ENCODE measurements at regions not wholly inside any gene's neighbourhood (a gene's known extent, or its start where the extent isn't known, plus 50 kb on each side); places are given as distances from the start of the nearest gene placed in this dataset.

- intact Hi-C loops (cut with DNase I): no loop called here
- ATAC-seq: no peak
- TF ChIP-seq POLR2A (IDR thresholded peaks at IDR 0.05): no peak
- TF ChIP-seq, protein P1, sequence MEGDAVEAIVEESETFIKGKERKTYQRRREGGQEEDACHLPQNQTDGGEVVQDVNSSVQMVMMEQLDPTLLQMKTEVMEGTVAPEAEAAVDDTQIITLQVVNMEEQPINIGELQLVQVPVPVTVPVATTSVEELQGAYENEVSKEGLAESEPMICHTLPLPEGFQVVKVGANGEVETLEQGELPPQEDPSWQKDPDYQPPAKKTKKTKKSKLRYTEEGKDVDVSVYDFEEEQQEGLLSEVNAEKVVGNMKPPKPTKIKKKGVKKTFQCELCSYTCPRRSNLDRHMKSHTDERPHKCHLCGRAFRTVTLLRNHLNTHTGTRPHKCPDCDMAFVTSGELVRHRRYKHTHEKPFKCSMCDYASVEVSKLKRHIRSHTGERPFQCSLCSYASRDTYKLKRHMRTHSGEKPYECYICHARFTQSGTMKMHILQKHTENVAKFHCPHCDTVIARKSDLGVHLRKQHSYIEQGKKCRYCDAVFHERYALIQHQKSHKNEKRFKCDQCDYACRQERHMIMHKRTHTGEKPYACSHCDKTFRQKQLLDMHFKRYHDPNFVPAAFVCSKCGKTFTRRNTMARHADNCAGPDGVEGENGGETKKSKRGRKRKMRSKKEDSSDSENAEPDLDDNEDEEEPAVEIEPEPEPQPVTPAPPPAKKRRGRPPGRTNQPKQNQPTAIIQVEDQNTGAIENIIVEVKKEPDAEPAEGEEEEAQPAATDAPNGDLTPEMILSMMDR (IDR thresholded peaks at IDR 0.05): no peak
- H3K9me3 ChIP-seq: no peaks in the 10 kb centered on the region
- no peak overlapping the region for H3K4me3 ChIP-seq
- 39% methylated on average over 6 of the region's 6 CpGs for WGBS (ENCODE audit: insufficient coverage, low coverage, low lambda C conversion rate, missing lambda C conversion rate)
- DNase-seq: no peak
- H3K36me3 ChIP-seq: no peaks in the 10 kb centered on the region
- no peaks in the 10 kb centered on the region for H3K4me1 ChIP-seq
- H3K27ac ChIP-seq: no peak overlapping the region
- H3K27me3 ChIP-seq: no peaks in the 10 kb centered on the region
Observed at GRCh38 chr12:127780881-127781280, 486.1 kb upstream of the TMEM132C start.

DNA sequence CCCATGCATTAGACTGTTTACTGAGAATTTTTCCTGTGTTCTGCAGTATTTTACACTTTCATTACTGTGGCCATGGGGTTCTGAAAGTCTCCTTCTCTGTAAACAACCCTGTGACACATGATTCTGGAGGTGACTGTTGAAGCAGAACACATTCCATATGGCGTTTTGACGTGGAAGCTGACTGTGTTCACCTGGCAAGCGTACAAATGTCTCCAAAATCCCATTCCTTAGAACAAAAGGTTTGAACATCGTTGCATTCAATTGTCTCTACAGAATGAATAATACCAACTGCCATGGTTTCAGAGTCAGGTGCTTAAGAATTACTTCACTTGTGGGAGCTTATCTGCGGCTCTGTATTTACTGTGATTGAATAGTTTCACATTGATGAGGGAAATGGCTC lies 485.6 kb upstream of the TMEM132C start:
- ATAC-seq (no peak), DNase-seq (no peak)
- Histone ChIP-seq H3K4me1 (no peaks in the 10 kb centered on the region), H3K27ac (no peak overlapping the region), H3K27me3 (no peaks in the 10 kb centered on the region), H3K36me3 (no peaks in the 10 kb centered on the region), H3K9me3 (no peaks in the 10 kb centered on the region), H3K4me3 (no peak overlapping the region)
- intact Hi-C loops (cut with DNase I): no loop called here
- WGBS (ENCODE audit: insufficient coverage, low coverage, low lambda C conversion rate, missing lambda C conversion rate): 53% methylated on average over 5 of the region's 5 CpGs
- TF ChIP-seq POLR2A (IDR thresholded peaks at IDR 0.05): no peak
- TF ChIP-seq, protein P1 (IDR thresholded peaks at IDR 0.05): no peak

DNA sequence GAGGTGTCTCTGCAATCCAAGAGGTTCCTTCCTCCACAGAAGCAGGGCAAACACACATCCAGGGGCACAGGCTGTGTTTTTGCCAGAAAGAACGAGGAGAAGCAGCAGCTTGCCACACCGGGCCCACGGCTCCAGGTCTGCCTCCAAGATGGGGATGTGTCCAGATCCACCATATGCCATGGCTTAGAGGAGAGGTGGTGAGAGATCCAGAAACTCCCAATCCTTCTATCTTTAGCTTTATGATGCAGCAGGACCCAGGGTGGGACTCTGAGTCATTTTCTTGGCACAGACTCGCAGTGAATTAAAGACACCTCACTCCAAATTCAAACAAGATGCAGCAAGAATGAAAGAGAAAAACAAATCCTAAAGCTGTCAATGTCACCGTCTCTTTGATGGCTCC lies 481.4 kb upstream of the TMEM132C start:
- Histone ChIP-seq H3K9me3 (no peaks in the 10 kb centered on the region), H3K36me3 (no peaks in the 10 kb centered on the region), H3K4me1 (no peaks in the 10 kb centered on the region), H3K4me3 (no peak overlapping the region), H3K27ac (no peak overlapping the region), H3K27me3 (no peaks in the 10 kb centered on the region)
- no peak for DNase-seq
- no peak for ATAC-seq
- TF ChIP-seq, protein P1 (IDR thresholded peaks at IDR 0.05): no peak
- no peak for TF ChIP-seq POLR2A (IDR thresholded peaks at IDR 0.05)
- intact Hi-C loops (cut with DNase I): no loop called here
- WGBS (ENCODE audit: insufficient coverage, low coverage, low lambda C conversion rate, missing lambda C conversion rate): 20% methylated on average over 3 of the region's 5 CpGs

GRCh38 chr12:127785986-127786590 lies 480.9 kb upstream of the TMEM132C start:
- DNase-seq (no peak), ATAC-seq (no peak)
- Histone ChIP-seq H3K9me3 (no peaks in the 10 kb centered on the region), H3K4me3 (no peak overlapping the region), H3K4me1 (no peaks in the 10 kb centered on the region), H3K27me3 (no peaks in the 10 kb centered on the region), H3K27ac (no peak overlapping the region), H3K36me3 (no peaks in the 10 kb centered on the region)
- intact Hi-C loops (cut with DNase I): no loop called here
- TF ChIP-seq, protein P1 (IDR thresholded peaks at IDR 0.05): no peak
- TF ChIP-seq POLR2A (IDR thresholded peaks at IDR 0.05): no peak
- 20% methylated on average over 7 of the region's 8 CpGs for WGBS (ENCODE audit: insufficient coverage, low coverage, low lambda C conversion rate, missing lambda C conversion rate)

GRCh38 chr12:127787544-127787943 lies 479.4 kb upstream of the TMEM132C start:
- TF ChIP-seq, protein P1 (IDR thresholded peaks at IDR 0.05): no peak
- no peak for TF ChIP-seq POLR2A (IDR thresholded peaks at IDR 0.05)
- Histone ChIP-seq H3K36me3 (no peaks in the 10 kb centered on the region), H3K27ac (no peak overlapping the region), H3K27me3 (no peaks in the 10 kb centered on the region), H3K4me3 (no peak overlapping the region), H3K9me3 (no peaks in the 10 kb centered on the region), H3K4me1 (no peaks in the 10 kb centered on the region)
- ATAC-seq: no peak
- 74% methylated on average over 17 of the region's 19 CpGs for WGBS (ENCODE audit: insufficient coverage, low coverage, low lambda C conversion rate, missing lambda C conversion rate)
- no peak for DNase-seq
- intact Hi-C loops (cut with DNase I): no loop called here
